HepG2 (cell line): ENCODE measurements at regions not wholly inside any gene's neighbourhood (a gene's known extent, or its start where the extent isn't known, plus 50 kb on each side); places are given as distances from the start of the nearest gene placed in this dataset.

Experiments used
- ATF6 ChIP-seq: sonication (generic); formaldehyde crosslinking; conservative IDR thresholded peaks from 2 replicates; pipeline ENCODE4 v1.4.0; 2020; ENCODE audit warnings: missing genetic modification reagents
- DMAP1 ChIP-seq: IDR thresholded peaks from 2 replicates; pipeline ENCODE4 v1.6.1; 2016
- GABPB1 ChIP-seq: IDR thresholded peaks from 2 replicates; pipeline ENCODE4 v1.6.1; 2016; ENCODE audit warnings: mild to moderate bottlenecking, missing genetic modification reagents, moderate library complexity, missing compliant biosample characterization
- GPBP1L1 ChIP-seq: sonication (generic); formaldehyde crosslinking; IDR thresholded peaks from 2 replicates; pipeline ENCODE4 v1.5.0; 2020; ENCODE audit warnings: mild to moderate bottlenecking, missing genetic modification reagents
- HCFC1 ChIP-seq: fragments of 150-350 bp; IDR thresholded peaks from 2 replicates; pipeline ENCODE4 v1.6.1; 2014; ENCODE audit warnings: low read depth, low read length
- IKZF1 ChIP-seq: fragments of 450-650 bp; IDR thresholded peaks from 2 replicates; pipeline ENCODE4 v1.7.1; 2016
- KDM1A ChIP-seq: IDR thresholded peaks from 2 replicates; pipeline ENCODE4 v1.6.1; 2016; ENCODE audit warnings: missing compliant biosample characterization
- NAIF1 ChIP-seq: sonication (generic); formaldehyde crosslinking; IDR thresholded peaks from 2 replicates; pipeline ENCODE4 v1.5.0; 2020; ENCODE audit warnings: mild to moderate bottlenecking, missing genetic modification reagents, borderline replicate concordance
- POLR2A ChIP-seq, 2 experiments: IDR thresholded peaks; 2 replicates each; pipeline ENCODE4 v1.6.1; 2011; ENCODE audit warnings: low read depth in 2 of 2, low read length in 2 of 2, mild to moderate bottlenecking in 1 of 2, moderate library complexity in 1 of 2; ENCODE audit not compliant: insufficient read depth in 1 of 2
- REST ChIP-seq, 2 experiments: IDR thresholded peaks; 2 replicates each; pipeline ENCODE4 v1.6.1; 2011 to 2012; ENCODE audit warnings: low read length in 2 of 2, borderline replicate concordance in 1 of 2, low read depth in 1 of 2, mild to moderate bottlenecking in 1 of 2, moderate library complexity in 1 of 2
- RFXANK ChIP-seq: IDR thresholded peaks from 2 replicates; pipeline ENCODE4 v1.6.1; 2016
- ZBTB1 ChIP-seq: sonication (generic); formaldehyde crosslinking; IDR thresholded peaks from 2 replicates; pipeline ENCODE4 v1.4.0; 2020; ENCODE audit warnings: missing genetic modification reagents, borderline replicate concordance
- TF ChIP-seq, protein P1 (sequence below): sonication (generic); formaldehyde crosslinking; IDR thresholded peaks from 2 replicates; pipeline ENCODE4 v1.4.0; 2020; ENCODE audit warnings: missing genetic modification reagents

DNA sequence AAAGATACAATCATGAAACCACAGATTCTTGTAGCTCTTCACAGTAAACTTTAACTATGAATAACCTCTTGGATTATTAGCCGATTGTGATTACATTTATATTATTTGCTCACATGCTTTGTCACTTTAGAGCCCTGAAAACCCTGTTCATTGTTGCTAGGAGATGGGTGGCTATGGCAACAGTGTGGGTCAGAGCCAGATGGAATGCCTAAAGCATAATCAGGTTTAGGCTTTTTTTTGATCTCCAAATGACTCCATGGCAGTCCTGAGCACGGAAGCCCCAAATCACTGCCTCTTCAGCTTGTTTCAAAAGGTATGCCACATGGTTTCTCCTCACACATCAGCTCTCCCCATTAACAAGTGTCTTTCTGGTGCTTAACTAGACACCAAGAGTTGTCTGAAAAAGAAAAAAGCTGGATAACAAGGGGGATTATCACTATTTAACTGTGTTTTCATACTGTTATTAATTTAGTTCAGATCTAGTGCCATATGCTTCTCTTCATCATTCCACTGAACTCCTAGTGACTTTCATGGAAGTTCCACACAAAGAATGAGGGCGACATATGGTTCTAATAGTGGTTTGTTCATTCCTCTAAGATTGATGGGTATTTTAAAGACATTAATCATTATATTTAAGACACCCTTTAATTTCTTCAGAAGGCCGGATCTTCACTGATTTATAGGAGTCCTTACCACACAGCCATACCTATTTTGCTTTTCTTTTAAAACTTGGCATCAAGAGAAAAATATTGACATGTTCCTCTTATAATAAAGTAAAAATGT, 88.8 kb upstream of the PAM start:
- TF ChIP-seq ATF6 (no peak), KDM1A (CRISPR knock-in tag) (no peak), DMAP1 (no peak), NAIF1 (no peak), POLR2A (IDR thresholded peaks at IDR 0.05; ENCODE audit: insufficient read depth in 1 of 2, low read depth in 2 of 2, low read length in 2 of 2) (no peak), GABPB1 (CRISPR knock-in tag) (no peak), GPBP1L1 (CRISPR knock-in tag) (no peak), RFXANK (CRISPR knock-in tag) (no peak), HCFC1 (no peak), IKZF1 (no peak), REST (IDR thresholded peaks at IDR 0.05; ENCODE audit: borderline replicate concordance in 1 of 2, low read depth in 1 of 2, low read length in 2 of 2) (no peak), ZBTB1 (CRISPR knock-in tag) (no peak)
- TF ChIP-seq, protein P1, sequence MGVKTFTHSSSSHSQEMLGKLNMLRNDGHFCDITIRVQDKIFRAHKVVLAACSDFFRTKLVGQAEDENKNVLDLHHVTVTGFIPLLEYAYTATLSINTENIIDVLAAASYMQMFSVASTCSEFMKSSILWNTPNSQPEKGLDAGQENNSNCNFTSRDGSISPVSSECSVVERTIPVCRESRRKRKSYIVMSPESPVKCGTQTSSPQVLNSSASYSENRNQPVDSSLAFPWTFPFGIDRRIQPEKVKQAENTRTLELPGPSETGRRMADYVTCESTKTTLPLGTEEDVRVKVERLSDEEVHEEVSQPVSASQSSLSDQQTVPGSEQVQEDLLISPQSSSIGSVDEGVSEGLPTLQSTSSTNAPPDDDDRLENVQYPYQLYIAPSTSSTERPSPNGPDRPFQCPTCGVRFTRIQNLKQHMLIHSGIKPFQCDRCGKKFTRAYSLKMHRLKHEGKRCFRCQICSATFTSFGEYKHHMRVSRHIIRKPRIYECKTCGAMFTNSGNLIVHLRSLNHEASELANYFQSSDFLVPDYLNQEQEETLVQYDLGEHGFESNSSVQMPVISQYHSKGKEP (CRISPR knock-in tag), result no peak
